Large intestine (tissue), 3 donors: ENCODE measurements at regions not wholly inside any gene's neighbourhood (a gene's known extent, or its start where the extent isn't known, plus 50 kb on each side); places are given as distances from the start of the nearest gene placed in this dataset.

Experiments used
- DNase-seq, 2 donors: peaks; one replicate each; pipeline versions ENCODE4 v3.0.0 to v3.0.0-alpha.2; 2013
- H3K27ac ChIP-seq: one replicate; pipeline ENCODE4 v1.5.1; 2013; ENCODE audit warnings: low read length
- H3K27me3 ChIP-seq: 2 replicates; pipeline ENCODE4 v1.6.1; 2013; ENCODE audit warnings: low read length; ENCODE audit not compliant: control insufficient read depth, insufficient read depth
- H3K36me3 ChIP-seq: 2 replicates; pipeline ENCODE4 v1.6.1; 2013; ENCODE audit warnings: low read length; ENCODE audit not compliant: control insufficient read depth, insufficient read depth
- H3K4me1 ChIP-seq: one replicate; pipeline ENCODE4 v1.6.1; 2013; ENCODE audit warnings: low read length; ENCODE audit not compliant: control insufficient read depth, insufficient read depth
- H3K4me3 ChIP-seq: one replicate; pipeline ENCODE4 v1.5.1; 2013; ENCODE audit warnings: low read length
- H3K9me3 ChIP-seq: one replicate; pipeline ENCODE4 v1.6.1; 2013; ENCODE audit warnings: mild to moderate bottlenecking, low read depth, low read length, moderate library complexity; ENCODE audit not compliant: control insufficient read depth
- WGBS: methylation state at CpG from one replicate; pipeline ENCODE4 v1.1.5; 2013; ENCODE audit warnings: low lambda C conversion rate; ENCODE audit not compliant: insufficient coverage; 5-methylcytosine and 5-hydroxymethylcytosine counted together

DNA sequence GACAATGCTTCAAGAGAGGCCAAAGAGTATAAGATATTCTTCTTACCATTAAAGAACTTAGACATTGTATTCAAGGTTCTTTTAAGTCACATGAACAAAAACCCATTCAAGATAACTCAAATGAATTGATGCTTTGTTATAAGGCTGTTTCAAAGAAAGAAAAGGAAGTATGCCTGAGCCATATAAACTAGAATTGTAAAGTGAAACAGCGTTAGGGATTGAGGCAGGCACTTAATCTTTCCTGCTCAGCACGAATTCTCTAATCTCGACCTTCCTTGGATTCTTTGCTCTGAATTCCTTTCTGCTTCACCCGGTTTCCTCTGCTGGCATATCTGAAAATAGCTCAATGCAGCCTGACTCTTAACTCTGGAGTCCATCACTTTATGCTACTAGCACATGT is 595.4 kb downstream of the DIAPH3 start:
- Histone ChIP-seq H3K27me3 (no peaks in the 10 kb centered on the region), H3K36me3 (no peaks in the 10 kb centered on the region), H3K4me1 (no peaks in the 10 kb centered on the region), H3K4me3 (no peak overlapping the region), H3K27ac (no peak overlapping the region), H3K9me3 (peaks cover under 1% of the 10 kb centered on the region)
- 50% methylated on average over 1 of the region's 4 CpGs for WGBS
- DNase-seq: no peak

DNA sequence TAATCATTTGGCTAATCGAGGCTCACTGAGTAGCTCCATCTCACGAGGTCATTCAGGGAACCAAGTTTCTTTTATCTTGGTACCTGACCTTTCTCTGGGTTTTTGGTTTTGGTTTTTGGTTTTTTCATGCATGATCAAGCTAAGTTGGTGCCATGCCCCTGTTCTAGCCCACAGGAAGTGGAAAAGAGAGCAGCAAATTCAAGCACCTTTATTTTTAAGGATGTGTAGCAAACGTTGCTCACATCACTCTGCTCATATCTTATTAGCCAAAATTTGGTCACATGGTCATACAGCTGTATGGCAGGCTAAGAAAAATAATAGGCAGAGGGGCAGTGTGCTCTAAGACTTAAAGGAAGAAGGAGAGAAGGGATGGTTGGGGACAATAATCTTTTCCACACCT is 593.5 kb downstream of the DIAPH3 start:
- no peaks in the 10 kb centered on the region for H3K27me3 ChIP-seq
- H3K36me3 ChIP-seq: no peaks in the 10 kb centered on the region
- no peaks in the 10 kb centered on the region for H3K4me1 ChIP-seq
- WGBS: 92% methylated on average over 2 of the region's 3 CpGs
- no peak overlapping the region for H3K27ac ChIP-seq
- DNase-seq: no peak
- H3K4me3 ChIP-seq: no peak overlapping the region
- H3K9me3 ChIP-seq: no peaks in the 10 kb centered on the region

DNA sequence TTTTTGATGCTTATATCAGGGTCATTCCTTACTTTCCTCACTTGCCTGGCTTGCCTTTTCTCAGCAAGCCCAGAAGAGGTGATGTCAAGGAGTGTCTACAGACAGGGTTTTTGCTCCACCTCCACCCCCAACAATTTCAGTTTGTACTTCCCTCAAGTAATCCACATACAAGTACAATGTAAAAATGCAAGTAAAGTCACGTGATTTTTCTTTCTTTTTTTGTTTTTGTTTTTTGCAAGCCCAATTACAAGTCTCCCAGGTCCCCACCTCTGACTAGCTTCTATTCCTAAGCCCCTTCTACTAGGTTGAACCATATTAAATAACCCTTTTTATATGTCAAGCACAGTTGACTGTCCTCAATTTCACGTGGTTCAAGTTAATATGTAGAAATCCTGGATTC is 579.6 kb downstream of the DIAPH3 start:
- Histone ChIP-seq H3K27me3 (no peaks in the 10 kb centered on the region), H3K9me3 (no peaks in the 10 kb centered on the region), H3K27ac (no peak overlapping the region), H3K4me3 (no peak overlapping the region), H3K4me1 (no peaks in the 10 kb centered on the region), H3K36me3 (no peaks in the 10 kb centered on the region)
- WGBS: 100% methylated on average over 1 of the region's 2 CpGs
- DNase-seq: no peak

DNA sequence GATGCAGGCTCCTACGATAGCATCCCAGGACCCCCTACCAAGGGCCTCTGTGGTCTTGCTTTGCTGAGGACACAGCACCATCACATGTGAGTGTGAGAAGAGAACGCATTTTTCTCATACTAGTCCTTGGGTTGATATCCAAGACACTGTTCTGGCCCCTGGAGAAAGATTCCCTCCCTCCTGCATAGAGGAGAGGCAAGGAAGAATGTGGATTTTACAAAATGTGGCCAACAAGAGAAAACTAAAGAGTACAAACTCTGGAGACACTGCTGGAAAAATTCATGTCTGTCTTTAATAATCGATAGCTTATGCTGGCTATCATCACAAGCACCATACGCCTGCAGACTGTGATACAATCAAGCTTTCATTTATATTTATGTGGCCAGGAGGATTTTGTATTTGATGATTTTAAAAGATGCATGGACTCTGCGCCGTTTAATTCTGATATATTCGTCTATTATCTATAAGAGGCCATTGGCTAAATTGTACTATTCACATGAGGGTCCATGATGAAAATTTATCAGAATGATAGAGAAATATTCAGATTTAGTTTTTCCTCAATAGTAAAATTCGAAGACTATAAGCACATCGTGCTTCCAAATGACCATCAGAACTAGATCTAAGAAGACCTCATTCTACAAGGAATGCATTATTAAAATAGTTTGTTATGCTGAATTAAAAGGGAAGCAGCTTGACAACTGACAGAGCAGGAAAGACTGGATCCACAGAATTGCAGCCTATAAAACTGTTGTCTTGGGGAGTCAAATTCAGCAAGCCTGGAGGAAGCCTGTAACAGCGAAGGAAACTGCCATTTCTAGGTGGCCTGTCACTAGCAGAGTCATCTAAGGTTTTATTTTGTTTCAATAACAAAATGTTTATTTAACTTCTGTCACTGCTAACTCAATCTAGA is 578.7 kb downstream of the DIAPH3 start:
- no peaks in the 10 kb centered on the region for H3K4me1 ChIP-seq
- no peak overlapping the region for H3K4me3 ChIP-seq
- no peaks in the 10 kb centered on the region for H3K9me3 ChIP-seq
- no peaks in the 10 kb centered on the region for H3K27me3 ChIP-seq
- no peak overlapping the region for H3K27ac ChIP-seq
- no peaks in the 10 kb centered on the region for H3K36me3 ChIP-seq
- no peak for DNase-seq
- 100% methylated on average over 8 of the region's 10 CpGs for WGBS

DNA sequence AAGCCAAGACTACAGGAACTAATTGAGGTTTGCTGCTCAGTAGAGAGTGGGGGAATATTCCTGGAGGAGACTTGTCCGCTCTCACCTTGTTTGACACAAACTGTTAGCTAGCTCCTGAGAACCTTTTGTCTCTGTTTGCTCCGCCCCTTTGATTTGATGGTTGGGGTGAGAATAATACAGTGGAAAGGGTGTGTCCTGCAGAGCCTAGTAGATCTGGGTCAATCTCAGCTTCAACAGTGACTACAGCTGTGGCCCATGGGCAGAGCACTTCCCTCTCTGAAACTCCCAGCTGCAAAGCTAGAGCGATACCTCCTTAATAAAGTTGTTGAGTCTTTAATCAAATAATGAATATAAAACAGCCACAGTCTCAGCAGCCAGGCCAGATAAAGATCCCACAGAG is 576.7 kb downstream of the DIAPH3 start:
- no peaks in the 10 kb centered on the region for H3K36me3 ChIP-seq
- WGBS: no CpG with 5 or more reads among the region's 3 CpGs
- DNase-seq: no peak
- H3K27ac ChIP-seq: no peak overlapping the region
- no peak overlapping the region for H3K4me3 ChIP-seq
- H3K27me3 ChIP-seq: no peaks in the 10 kb centered on the region
- H3K4me1 ChIP-seq: no peaks in the 10 kb centered on the region
- H3K9me3 ChIP-seq: no peaks in the 10 kb centered on the region

DNA sequence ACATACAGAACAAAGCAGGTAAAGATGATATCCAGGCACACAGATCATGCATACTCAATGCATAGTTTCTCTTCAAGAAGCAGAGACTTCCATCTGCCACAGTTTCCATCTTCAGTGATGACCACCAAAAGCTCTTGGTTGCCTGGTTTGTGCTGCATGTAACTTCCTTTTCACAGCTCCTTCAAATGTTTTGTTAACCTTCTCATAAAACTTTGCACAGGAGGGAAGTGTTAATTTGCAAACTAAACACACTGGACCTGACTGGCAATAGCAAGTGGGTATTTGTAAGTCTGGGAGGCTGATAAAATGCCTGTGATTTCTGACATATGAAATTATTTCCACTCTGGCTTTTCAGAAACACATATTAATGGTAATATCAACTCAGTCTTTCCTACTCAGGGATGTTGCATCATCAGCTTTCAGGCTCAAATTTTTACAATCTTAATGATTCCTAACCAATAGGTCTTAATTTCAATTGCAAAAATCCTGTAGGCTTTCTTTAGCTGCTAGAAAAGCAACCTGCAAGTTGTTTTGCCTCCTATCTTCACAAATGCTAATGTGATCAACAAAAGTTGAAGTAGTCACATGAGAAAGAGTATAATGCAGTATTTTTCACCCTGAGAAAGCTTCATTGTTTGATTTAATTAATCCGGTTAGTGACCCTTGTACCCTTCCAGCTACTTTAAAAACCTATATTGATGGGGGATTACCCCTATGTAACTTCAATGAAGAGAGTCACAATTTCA is 575.6 kb downstream of the DIAPH3 start:
- WGBS: 17% methylated on average over 1 of the region's 1 CpG
- H3K4me1 ChIP-seq: no peaks in the 10 kb centered on the region

DNA sequence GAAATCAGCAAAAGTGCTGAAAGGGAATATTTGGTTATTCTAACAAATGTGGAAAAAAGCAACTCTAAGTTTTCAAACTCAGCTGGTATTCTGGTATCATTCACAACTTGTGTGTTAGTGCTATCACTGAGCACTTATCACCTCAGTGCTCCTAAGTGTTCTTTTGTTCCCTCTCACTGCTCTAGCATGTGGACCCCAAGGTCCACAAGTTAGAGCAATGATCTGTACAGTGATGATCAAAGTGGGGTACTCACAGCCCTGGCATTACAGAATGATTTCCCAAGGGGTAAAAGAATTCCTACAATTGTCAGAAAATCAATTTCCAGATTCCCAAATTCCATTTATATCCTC is 575.0 kb downstream of the DIAPH3 start:
- no peak for DNase-seq
- Histone ChIP-seq H3K27ac (no peak overlapping the region), H3K4me3 (no peak overlapping the region), H3K36me3 (no peaks in the 10 kb centered on the region), H3K27me3 (no peaks in the 10 kb centered on the region), H3K4me1 (no peaks in the 10 kb centered on the region), H3K9me3 (no peaks in the 10 kb centered on the region)

More for the DNA sequence above, 575.6 kb downstream of the DIAPH3 start:
- Histone ChIP-seq H3K36me3 (no peaks in the 10 kb centered on the region), H3K27me3 (no peaks in the 10 kb centered on the region), H3K9me3 (no peaks in the 10 kb centered on the region), H3K4me3 (no peak overlapping the region), H3K27ac (no peak overlapping the region)
- DNase-seq: no peak

DNA sequence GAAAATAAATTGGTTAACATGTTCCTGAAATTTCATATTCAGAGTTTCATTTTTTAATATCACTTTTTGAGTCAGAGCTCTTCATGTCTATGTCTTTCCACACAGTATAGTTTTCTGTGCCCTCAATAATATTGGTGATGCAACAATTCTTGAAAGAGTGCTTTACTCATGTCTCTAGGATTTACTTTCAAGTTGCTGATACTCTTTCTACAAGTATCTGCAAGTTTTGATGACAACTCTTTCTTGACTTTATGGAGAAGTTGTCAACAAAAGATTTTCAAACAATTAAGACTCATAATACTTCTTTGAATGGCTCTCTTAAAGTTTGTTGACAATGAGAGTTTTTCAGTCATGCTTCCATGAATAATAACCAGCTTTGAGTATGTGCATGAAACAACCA is 561.7 kb downstream of the DIAPH3 start:
- no peak for DNase-seq
- Histone ChIP-seq H3K4me3 (no peak overlapping the region), H3K4me1 (peaks cover under 1% of the 10 kb centered on the region), H3K27me3 (no peaks in the 10 kb centered on the region), H3K27ac (no peak overlapping the region), H3K9me3 (no peaks in the 10 kb centered on the region), H3K36me3 (no peaks in the 10 kb centered on the region)

DNA sequence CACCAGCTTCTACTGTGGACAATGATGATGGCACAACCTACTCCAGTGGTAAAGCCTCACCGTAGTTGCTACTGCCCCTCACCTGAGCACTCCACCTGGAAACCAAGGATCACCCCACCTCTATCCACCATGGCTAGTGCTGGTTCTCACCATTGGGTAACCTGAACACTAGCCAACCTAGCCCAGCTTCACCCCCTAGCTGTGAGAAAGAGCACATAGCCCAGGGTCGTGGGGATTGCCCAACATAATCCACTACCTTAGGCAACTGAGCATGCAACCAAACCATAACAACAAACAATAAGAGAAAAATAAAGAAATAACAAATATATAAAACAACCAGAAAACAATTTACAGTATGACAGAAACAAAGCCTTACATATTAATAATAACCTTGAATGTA is 560.1 kb downstream of the DIAPH3 start:
- H3K4me3 ChIP-seq: no peak overlapping the region
- DNase-seq: no peak

DNA sequence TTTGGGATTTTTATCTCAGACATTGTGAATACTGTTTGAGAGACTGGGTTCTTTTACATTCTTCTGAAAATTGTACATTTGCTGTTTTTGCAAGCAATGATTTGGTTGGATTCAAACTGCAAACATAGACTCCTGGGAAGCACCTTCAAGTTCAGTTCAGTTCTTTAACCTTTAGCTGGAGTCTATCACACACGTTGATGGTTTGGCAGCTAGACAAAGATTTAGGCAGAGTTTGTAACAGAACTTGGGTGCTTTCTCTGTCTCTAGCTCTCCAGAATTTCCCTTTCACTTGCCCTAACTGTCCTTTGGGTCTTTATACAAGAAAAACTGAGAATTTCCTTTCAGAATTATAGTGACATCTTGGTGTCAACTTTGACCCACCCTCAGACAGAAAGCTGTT is 556.6 kb downstream of the DIAPH3 start:
- WGBS: no CpG with 5 or more reads among the region's 1 CpG

More for the DNA sequence above, 560.1 kb downstream of the DIAPH3 start:
- H3K27ac ChIP-seq: no peak overlapping the region
- H3K4me1 ChIP-seq: peaks cover 9% of the 10 kb centered on the region
- no peaks in the 10 kb centered on the region for H3K27me3 ChIP-seq
- no peaks in the 10 kb centered on the region for H3K9me3 ChIP-seq
- no CpG with 5 or more reads among the region's 2 CpGs for WGBS
- no peaks in the 10 kb centered on the region for H3K36me3 ChIP-seq

More for the DNA sequence above, 556.6 kb downstream of the DIAPH3 start:
- peaks cover 9% of the 10 kb centered on the region for H3K4me1 ChIP-seq
- H3K36me3 ChIP-seq: no peaks in the 10 kb centered on the region
- H3K4me3 ChIP-seq: no peak overlapping the region
- no peaks in the 10 kb centered on the region for H3K27me3 ChIP-seq
- H3K9me3 ChIP-seq: no peaks in the 10 kb centered on the region
- no peak for DNase-seq
- H3K27ac ChIP-seq: no peak overlapping the region
